WTC11 (cell line): ENCODE measurements at regions not wholly inside any gene's neighbourhood (a gene's known extent, or its start where the extent isn't known, plus 50 kb on each side); places are given as distances from the start of the nearest gene placed in this dataset.
"Not testable (repeated sequence)": the region's sequence is repeated elsewhere in the genome, so short reads cannot be mapped to it uniquely, and the experiment has no call there.

Experiments used
- ATAC-seq: fragments of 200-7000 bp; cut with Tn5 transposase; 2 replicates; pipeline ENCODE4 v1.10.0; 2021; ENCODE audit warnings: mild to moderate bottlenecking, moderate library complexity
- CTCF ChIA-PET: fragments of 300-600 bp; sonication (Branson Sonifier 250); formaldehyde crosslinking; loops from one replicate; lab custom pipeline; 2021; ENCODE audit warnings: antibody characterized with exemption; lab: Charles Lee
- POLR2A ChIA-PET: fragments of 350-600 bp; sonication (Branson Sonifier 250); formaldehyde crosslinking; loops from one replicate; lab custom pipeline; 2021; ENCODE audit warnings: antibody characterized with exemption; lab: Charles Lee
- DNase-seq: peaks from one replicate; pipeline ENCODE4 v3.0.0; 2021; ENCODE audit warnings: low spot score
- H3K27ac Mint-ChIP-seq: 2 replicates; pipeline ENCODE4 v1.8.0; 2021; ENCODE audit warnings: mixed read lengths
- H3K27me3 Mint-ChIP-seq: 2 replicates; pipeline ENCODE4 v1.8.0; 2021; ENCODE audit warnings: low read depth, mild to moderate bottlenecking, moderate library complexity, mixed read lengths
- H3K36me3 Mint-ChIP-seq: 2 replicates; pipeline ENCODE4 v1.8.0; 2021; ENCODE audit warnings: mixed read lengths
- H3K4me1 Mint-ChIP-seq: 2 replicates; pipeline ENCODE4 v1.8.0; 2022; ENCODE audit warnings: mixed read lengths
- H3K4me3 Mint-ChIP-seq: 2 replicates; pipeline ENCODE4 v1.8.0; 2021; ENCODE audit warnings: mild to moderate bottlenecking, moderate library complexity, mixed read lengths
- H3K9me3 Mint-ChIP-seq: 2 replicates; pipeline ENCODE4 v1.8.0; 2021; ENCODE audit warnings: mixed read lengths
- CREM ChIP-seq: sonication (generic); formaldehyde crosslinking; IDR thresholded peaks from 2 replicates; pipeline ENCODE4 v1.8.1; 2022; ENCODE audit warnings: mild to moderate bottlenecking, missing genetic modification reagents, moderate library complexity
- E2F5 ChIP-seq: sonication (generic); formaldehyde crosslinking; IDR thresholded peaks from 2 replicates; pipeline ENCODE4 v1.8.1; 2022; ENCODE audit warnings: mild to moderate bottlenecking, moderate library complexity, missing genetic modification reagents
- EMX1 ChIP-seq: fragments of 250-450 bp; sonication (Bioruptor Pico); IDR thresholded peaks from 2 replicates; pipeline ENCODE4 v1.8.0; 2021; ENCODE audit warnings: mild to moderate bottlenecking
- ETV6 ChIP-seq: sonication (generic); formaldehyde crosslinking; IDR thresholded peaks from 2 replicates; pipeline ENCODE4 v1.8.1; 2022; ENCODE audit warnings: mild to moderate bottlenecking, missing genetic modification reagents
- GABPB1 ChIP-seq: sonication (generic); formaldehyde crosslinking; IDR thresholded peaks from 2 replicates; pipeline ENCODE4 v1.8.1; 2023; ENCODE audit warnings: mild to moderate bottlenecking, missing genetic modification reagents
- HMGA2 ChIP-seq: fragments of 250-450 bp; sonication (Bioruptor Pico); IDR thresholded peaks from 2 replicates; pipeline ENCODE4 v1.4.0; 2021; ENCODE audit warnings: mild to moderate bottlenecking, moderate library complexity
- JAZF1 ChIP-seq: fragments of 250-450 bp; sonication (Bioruptor Pico); IDR thresholded peaks from 2 replicates; pipeline ENCODE4 v1.9.0; 2021; ENCODE audit warnings: moderate library complexity, mild to moderate bottlenecking, inconsistent platforms
- MAX ChIP-seq: sonication (generic); formaldehyde crosslinking; IDR thresholded peaks from 2 replicates; pipeline ENCODE4 v1.8.0; 2022; ENCODE audit warnings: mild to moderate bottlenecking, missing genetic modification reagents
- MXD4 ChIP-seq: fragments of 250-450 bp; sonication (Bioruptor Pico); IDR thresholded peaks from 2 replicates; pipeline ENCODE4 v1.8.0; 2021; ENCODE audit warnings: mild to moderate bottlenecking, moderate library complexity, borderline replicate concordance
- NR2C2 ChIP-seq: sonication (generic); formaldehyde crosslinking; IDR thresholded peaks from 2 replicates; pipeline ENCODE4 v1.8.0; 2022; ENCODE audit warnings: mild to moderate bottlenecking, missing genetic modification reagents
- STAT6 ChIP-seq: sonication (generic); formaldehyde crosslinking; conservative IDR thresholded peaks from 2 replicates; pipeline ENCODE4 v1.8.1; 2023; ENCODE audit warnings: mild to moderate bottlenecking, low read depth, missing genetic modification reagents, moderate library complexity
- TEAD1 ChIP-seq: sonication (generic); formaldehyde crosslinking; IDR thresholded peaks from 2 replicates; pipeline ENCODE4 v1.8.0; 2022; ENCODE audit warnings: mild to moderate bottlenecking, missing genetic modification reagents
- TEAD4 ChIP-seq: sonication (generic); formaldehyde crosslinking; IDR thresholded peaks from 2 replicates; pipeline ENCODE4 v1.8.0; 2022; ENCODE audit warnings: mild to moderate bottlenecking, missing genetic modification reagents
- ZNF121 ChIP-seq: sonication (generic); formaldehyde crosslinking; IDR thresholded peaks from 2 replicates; pipeline ENCODE4 v1.8.0; 2023; ENCODE audit warnings: missing genetic modification reagents
- ZNF396 ChIP-seq: fragments of 250-450 bp; sonication (Bioruptor Pico); IDR thresholded peaks from 2 replicates; pipeline ENCODE4 v1.8.0; 2021; ENCODE audit warnings: mild to moderate bottlenecking, moderate library complexity, borderline replicate concordance
- ZNF671 ChIP-seq: fragments of 250-450 bp; sonication (Bioruptor Pico); IDR thresholded peaks from 2 replicates; pipeline ENCODE4 v1.8.0; 2021; ENCODE audit warnings: mild to moderate bottlenecking
- TF ChIP-seq, protein P1 (sequence below): fragments of 250-450 bp; sonication (Bioruptor Pico); conservative IDR thresholded peaks from 2 replicates; pipeline ENCODE4 v1.9.0; 2021; ENCODE audit warnings: mild to moderate bottlenecking
- TF ChIP-seq, protein P2 (sequence below): sonication (generic); formaldehyde crosslinking; IDR thresholded peaks from 2 replicates; pipeline ENCODE4 v1.8.1; 2022; ENCODE audit warnings: low read depth, missing genetic modification reagents, borderline replicate concordance
- TF ChIP-seq, protein P3 (sequence below): sonication (generic); formaldehyde crosslinking; IDR thresholded peaks from 2 replicates; pipeline ENCODE4 v1.8.1; 2023; ENCODE audit warnings: mild to moderate bottlenecking, missing genetic modification reagents
- TF ChIP-seq, protein P4 (sequence below): sonication (generic); formaldehyde crosslinking; IDR thresholded peaks from 2 replicates; pipeline ENCODE4 v1.8.1; 2023; ENCODE audit warnings: mild to moderate bottlenecking, missing genetic modification reagents

DNA sequence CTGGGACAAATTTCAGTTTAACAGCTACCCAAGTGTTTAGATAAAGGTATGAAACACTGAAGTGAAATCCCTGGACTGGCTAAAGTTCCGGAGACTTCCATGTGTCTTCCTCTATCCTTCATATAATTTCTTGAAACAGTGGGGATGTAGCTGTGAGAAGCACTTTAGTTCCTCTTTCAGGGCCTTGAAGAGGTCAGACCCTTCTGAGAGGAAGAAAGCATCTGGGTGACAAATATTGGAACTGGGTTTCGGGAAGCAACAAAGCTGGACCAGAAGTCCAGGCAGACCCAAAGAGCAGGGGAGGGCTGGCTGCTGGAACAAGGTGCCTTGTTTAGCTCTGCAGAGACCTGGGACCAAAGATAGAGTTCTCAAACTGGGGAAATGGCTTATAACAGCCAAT is 75.4 kb upstream of the ZFAND5 start:
- TF ChIP-seq TEAD1 (CRISPR knock-in tag) (no peak), ETV6 (CRISPR knock-in tag) (no peak)
- TF ChIP-seq, protein P1, sequence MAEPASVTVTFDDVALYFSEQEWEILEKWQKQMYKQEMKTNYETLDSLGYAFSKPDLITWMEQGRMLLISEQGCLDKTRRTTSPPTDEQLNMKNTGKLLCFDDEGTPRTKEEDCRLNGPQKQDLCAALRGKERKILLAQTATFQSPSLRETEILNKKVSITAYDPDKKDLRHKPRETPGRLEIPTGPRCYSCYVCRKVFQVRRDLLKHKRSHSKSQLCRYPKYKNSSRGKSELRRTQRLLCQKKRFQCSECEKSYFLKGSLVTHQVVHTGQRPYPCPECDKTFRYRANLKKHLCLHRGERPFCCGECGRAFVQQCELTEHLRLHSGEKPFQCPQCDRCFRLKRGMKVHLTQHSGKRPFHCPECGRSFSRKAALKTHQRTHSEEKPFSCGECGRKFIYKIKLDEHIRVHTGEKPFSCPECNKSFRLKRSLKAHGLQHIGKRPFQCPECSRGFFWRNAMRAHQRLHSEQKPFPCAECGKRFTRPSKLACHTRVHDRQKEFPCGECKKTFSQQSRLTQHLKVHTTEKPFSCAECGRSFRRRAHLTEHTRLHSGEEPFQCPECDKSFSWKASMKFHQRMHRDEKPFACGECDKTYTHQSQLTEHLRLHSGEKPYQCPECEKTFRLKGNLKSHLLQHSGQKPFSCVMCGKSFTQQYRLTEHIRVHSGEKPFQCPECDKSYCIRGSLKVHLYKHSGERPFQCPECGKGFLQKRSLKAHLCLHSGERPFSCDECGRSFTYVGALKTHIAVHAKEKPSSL: no peak
- Mint-ChIP-seq H3K27me3 (no peaks in the 10 kb centered on the region), H3K9me3 (peaks cover 4% of the 10 kb centered on the region; the same call in 1 of the 2 replicates), H3K27ac (no peak overlapping the region), H3K4me3 (no peak overlapping the region), H3K36me3 (no peaks in the 10 kb centered on the region), H3K4me1 (peaks cover 14% of the 10 kb centered on the region)
- ATAC-seq: no peak
- ChIA-PET CTCF (no interaction called here), POLR2A (no interaction called here)
- DNase-seq: no peak

DNA sequence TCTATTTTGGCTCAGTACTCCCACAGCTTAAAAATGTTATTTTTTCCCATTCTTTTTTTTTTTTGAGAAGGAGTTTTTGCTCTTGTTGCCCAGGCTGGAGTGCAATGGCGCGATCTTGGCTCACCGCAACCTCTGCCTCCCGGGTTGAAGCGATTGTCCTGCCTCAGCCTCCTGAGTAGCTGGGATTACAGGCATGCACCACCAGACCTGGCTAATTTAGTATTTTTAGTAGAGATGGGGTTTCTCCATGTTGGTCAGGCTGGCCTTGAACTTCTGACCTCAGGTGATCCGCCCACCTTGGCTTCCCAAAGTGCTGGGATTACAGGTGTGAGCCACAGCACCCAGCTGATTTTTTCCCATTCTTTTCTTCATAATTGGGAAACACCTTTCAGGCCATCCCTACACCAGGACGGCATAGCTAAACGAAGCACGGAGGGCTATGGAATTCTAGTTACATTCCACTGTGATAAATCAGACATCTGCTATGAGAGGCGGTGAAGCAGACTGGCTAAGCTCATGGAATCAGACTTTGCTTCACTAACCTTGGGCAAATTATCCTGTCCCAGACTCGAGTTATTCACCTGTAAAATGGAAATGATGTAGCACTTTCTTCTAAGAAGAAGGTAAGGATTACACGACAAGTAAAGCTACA is 68.7 kb upstream of the ZFAND5 start:
- not testable (repeated sequence) for H3K27me3 Mint-ChIP-seq, H3K36me3 Mint-ChIP-seq, DNase-seq, H3K27ac Mint-ChIP-seq, H3K4me3 Mint-ChIP-seq, H3K9me3 Mint-ChIP-seq
- peaks cover 20% of the 10 kb centered on the region for H3K4me1 Mint-ChIP-seq
- POLR2A ChIA-PET: interaction anchor here (0.8 to 1.0 kb wide), 2 partner anchors 69 to 71 kb away, joined by 3 to 6 read pairs; partner anchors contain the start of gene ZFAND5
- CTCF ChIA-PET: interaction anchor here (0.5 kb wide), 1 partner anchor 1562 kb away, joined by 5 read pairs; no protein-coding TSS in a partner anchor
- ATAC-seq: peak; percentile 72

- CTCF ChIA-PET: no interaction called here
- no peak for ATAC-seq
- no peak overlapping the region for H3K27ac Mint-ChIP-seq
- no peaks in the 10 kb centered on the region for H3K9me3 Mint-ChIP-seq
- no peak for DNase-seq
- no peaks in the 10 kb centered on the region for H3K27me3 Mint-ChIP-seq
- TF ChIP-seq EMX1 (CRISPR knock-in tag) (no peak), STAT6 (no peak), TEAD4 (CRISPR knock-in tag) (no peak), HMGA2 (CRISPR knock-in tag) (no peak), ZNF671 (CRISPR knock-in tag) (no peak), NR2C2 (no peak), E2F5 (no peak), JAZF1 (CRISPR knock-in tag) (no peak), ZNF396 (no peak)
- TF ChIP-seq, protein P2, sequence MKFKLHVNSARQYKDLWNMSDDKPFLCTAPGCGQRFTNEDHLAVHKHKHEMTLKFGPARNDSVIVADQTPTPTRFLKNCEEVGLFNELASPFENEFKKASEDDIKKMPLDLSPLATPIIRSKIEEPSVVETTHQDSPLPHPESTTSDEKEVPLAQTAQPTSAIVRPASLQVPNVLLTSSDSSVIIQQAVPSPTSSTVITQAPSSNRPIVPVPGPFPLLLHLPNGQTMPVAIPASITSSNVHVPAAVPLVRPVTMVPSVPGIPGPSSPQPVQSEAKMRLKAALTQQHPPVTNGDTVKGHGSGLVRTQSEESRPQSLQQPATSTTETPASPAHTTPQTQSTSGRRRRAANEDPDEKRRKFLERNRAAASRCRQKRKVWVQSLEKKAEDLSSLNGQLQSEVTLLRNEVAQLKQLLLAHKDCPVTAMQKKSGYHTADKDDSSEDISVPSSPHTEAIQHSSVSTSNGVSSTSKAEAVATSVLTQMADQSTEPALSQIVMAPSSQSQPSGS (CRISPR knock-in tag): no peak
- H3K4me3 Mint-ChIP-seq: no peak overlapping the region
- H3K4me1 Mint-ChIP-seq: peaks cover 20% of the 10 kb centered on the region
- H3K36me3 Mint-ChIP-seq: no peaks in the 10 kb centered on the region
- POLR2A ChIA-PET: no interaction called here
These were observed 66.0 kb upstream of the ZFAND5 start for GRCh38 chr9:72431036-72431435.

DNA sequence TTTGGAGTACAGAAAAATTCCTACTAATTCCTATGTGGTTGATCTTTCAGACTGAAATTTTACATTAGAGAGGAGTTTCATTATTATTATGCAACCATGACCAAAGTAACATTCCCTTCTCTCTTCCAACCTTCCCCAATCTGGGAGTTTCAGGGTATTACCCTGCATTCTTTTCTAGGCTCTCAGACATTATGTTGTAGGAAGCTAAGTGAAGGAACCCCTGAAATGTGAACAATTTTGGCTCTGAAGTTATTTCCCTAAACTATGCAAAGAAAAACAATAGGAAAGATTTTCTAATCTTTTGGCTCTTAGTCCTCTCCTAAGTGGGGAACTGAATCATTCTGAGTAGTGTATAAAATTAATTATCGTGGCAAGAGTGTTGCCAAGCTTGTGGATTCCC is 63.3 kb upstream of the ZFAND5 start:
- POLR2A ChIA-PET: no interaction called here
- CTCF ChIA-PET: no interaction called here
- Mint-ChIP-seq H3K27ac (no peak overlapping the region), H3K4me3 (no peak overlapping the region), H3K27me3 (no peaks in the 10 kb centered on the region), H3K4me1 (peaks cover 11% of the 10 kb centered on the region), H3K9me3 (no peaks in the 10 kb centered on the region), H3K36me3 (no peaks in the 10 kb centered on the region)
- ATAC-seq (no peak), DNase-seq (no peak)
- TF ChIP-seq MAX (CRISPR knock-in tag) (no peak), MXD4 (CRISPR knock-in tag) (no peak), ZNF121 (CRISPR knock-in tag) (no peak), CREM (CRISPR knock-in tag) (no peak), GABPB1 (CRISPR knock-in tag) (no peak)
- TF ChIP-seq, protein P3, sequence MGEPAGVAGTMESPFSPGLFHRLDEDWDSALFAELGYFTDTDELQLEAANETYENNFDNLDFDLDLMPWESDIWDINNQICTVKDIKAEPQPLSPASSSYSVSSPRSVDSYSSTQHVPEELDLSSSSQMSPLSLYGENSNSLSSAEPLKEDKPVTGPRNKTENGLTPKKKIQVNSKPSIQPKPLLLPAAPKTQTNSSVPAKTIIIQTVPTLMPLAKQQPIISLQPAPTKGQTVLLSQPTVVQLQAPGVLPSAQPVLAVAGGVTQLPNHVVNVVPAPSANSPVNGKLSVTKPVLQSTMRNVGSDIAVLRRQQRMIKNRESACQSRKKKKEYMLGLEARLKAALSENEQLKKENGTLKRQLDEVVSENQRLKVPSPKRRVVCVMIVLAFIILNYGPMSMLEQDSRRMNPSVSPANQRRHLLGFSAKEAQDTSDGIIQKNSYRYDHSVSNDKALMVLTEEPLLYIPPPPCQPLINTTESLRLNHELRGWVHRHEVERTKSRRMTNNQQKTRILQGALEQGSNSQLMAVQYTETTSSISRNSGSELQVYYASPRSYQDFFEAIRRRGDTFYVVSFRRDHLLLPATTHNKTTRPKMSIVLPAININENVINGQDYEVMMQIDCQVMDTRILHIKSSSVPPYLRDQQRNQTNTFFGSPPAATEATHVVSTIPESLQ: no peak
- TF ChIP-seq, protein P4, sequence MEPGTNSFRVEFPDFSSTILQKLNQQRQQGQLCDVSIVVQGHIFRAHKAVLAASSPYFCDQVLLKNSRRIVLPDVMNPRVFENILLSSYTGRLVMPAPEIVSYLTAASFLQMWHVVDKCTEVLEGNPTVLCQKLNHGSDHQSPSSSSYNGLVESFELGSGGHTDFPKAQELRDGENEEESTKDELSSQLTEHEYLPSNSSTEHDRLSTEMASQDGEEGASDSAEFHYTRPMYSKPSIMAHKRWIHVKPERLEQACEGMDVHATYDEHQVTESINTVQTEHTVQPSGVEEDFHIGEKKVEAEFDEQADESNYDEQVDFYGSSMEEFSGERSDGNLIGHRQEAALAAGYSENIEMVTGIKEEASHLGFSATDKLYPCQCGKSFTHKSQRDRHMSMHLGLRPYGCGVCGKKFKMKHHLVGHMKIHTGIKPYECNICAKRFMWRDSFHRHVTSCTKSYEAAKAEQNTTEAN (CRISPR knock-in tag): no peak
